ENCODE measurements at regions not wholly inside any gene's neighbourhood (a gene's known extent, or its start where the extent isn't known, plus 50 kb on each side); places are given as distances from the start of the nearest gene placed in this dataset.
A peak's percentile ranks its signal among the peaks of the same experiment; 100 is the strongest.

DNA sequence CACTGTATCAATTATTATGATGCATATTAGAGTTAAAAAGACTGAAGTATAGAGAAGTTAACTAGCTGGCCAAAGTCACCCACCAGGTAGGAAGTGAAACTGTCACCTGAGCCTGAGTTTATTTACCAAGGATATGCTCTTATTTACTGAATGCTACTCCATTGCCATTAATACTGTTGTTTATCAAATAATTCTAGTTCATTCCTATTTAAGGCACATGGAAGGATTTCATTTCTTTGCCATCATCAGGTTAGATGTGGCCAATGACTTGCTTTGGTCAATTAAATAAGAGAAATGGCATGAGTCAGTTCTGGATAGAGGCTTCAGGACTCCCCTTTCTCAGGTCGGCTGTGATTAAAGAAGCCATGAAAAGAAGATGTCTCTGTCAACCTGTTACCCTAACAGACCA lies 169.6 kb downstream of the KCNJ2 start:
- DNase-seq (no peak), ATAC-seq (no peak)
- Histone ChIP-seq H3K36me3 (no peaks in the 10 kb centered on the region), H3K9me3 (no peaks in the 10 kb centered on the region), H3K27me3 (no peaks in the 10 kb centered on the region), H3K27ac (no peak overlapping the region), H3K4me3 (no peak overlapping the region), H3K4me1 (no peaks in the 10 kb centered on the region)
- 38% methylated on average over 1 of the region's 1 CpG for WGBS (ENCODE audit: insufficient coverage, low coverage, low lambda C conversion rate, missing lambda C conversion rate)
- TF ChIP-seq, protein P1, sequence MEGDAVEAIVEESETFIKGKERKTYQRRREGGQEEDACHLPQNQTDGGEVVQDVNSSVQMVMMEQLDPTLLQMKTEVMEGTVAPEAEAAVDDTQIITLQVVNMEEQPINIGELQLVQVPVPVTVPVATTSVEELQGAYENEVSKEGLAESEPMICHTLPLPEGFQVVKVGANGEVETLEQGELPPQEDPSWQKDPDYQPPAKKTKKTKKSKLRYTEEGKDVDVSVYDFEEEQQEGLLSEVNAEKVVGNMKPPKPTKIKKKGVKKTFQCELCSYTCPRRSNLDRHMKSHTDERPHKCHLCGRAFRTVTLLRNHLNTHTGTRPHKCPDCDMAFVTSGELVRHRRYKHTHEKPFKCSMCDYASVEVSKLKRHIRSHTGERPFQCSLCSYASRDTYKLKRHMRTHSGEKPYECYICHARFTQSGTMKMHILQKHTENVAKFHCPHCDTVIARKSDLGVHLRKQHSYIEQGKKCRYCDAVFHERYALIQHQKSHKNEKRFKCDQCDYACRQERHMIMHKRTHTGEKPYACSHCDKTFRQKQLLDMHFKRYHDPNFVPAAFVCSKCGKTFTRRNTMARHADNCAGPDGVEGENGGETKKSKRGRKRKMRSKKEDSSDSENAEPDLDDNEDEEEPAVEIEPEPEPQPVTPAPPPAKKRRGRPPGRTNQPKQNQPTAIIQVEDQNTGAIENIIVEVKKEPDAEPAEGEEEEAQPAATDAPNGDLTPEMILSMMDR (IDR thresholded peaks at IDR 0.05), result no peak
- intact Hi-C loops (cut with DNase I), result no loop called here

DNA sequence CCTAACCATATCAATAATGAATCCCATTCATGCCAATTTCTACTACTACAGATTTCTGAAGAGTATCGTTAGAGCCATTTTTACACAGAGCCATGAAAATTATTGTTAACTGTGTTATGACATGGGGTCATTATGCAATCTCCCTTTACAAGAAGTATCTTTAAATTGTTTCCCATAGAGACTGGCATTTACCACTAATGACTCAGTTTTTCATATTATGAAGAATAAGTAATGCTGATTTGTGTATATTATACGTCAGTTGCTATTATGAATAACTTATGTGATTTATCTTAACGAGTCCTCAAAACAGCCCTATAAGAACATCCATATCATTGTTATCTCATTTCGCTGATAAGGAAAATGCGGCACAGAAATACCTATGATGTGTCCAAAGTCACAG lies 173.8 kb downstream of the KCNJ2 start:
- H3K4me1 ChIP-seq, result no peaks in the 10 kb centered on the region
- no peaks in the 10 kb centered on the region for H3K9me3 ChIP-seq
- ATAC-seq (no peak), DNase-seq (no peak)
- no peak overlapping the region for H3K27ac ChIP-seq
- no peaks in the 10 kb centered on the region for H3K36me3 ChIP-seq
- intact Hi-C loops (cut with DNase I), result no loop called here
- no peaks in the 10 kb centered on the region for H3K27me3 ChIP-seq
- 65% methylated on average over 5 of the region's 5 CpGs for WGBS (ENCODE audit: insufficient coverage, low coverage, low lambda C conversion rate, missing lambda C conversion rate)
- TF ChIP-seq POLR2A (IDR thresholded peaks at IDR 0.05), result no peak
- TF ChIP-seq, protein P1 (IDR thresholded peaks at IDR 0.05), result no peak
- no peak overlapping the region for H3K4me3 ChIP-seq

DNA sequence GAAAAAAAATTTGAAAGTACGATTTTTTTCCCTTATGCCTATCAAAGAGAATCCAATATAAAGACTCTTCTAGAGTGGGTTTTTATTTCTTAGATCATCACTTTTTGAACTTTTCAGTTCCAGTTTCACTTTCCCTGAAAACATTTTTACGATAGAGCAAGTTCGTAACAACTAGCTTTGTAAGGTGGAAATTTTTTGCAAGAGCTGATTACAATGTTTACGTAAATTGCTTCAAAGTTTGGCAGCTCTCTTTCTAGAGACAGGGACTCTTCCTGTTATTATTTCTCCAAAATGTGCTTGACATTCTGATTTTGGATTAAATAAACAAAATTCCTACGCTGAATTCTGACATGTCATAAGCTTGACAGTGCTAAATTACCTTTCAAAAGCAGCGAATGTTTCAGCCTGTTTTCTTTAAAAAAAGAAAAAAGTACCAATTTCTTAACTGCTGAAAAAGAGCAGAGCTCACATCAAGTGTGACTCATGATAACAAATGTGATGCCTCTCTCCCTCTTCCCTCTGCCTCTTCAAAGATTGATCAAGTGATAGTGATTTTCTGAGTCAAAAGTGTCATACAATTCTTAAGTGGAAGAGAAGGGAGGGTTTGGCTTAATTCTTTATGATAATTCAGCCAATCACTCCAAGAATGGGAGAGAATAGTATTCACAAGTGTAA lies 175.2 kb downstream of the KCNJ2 start:
- ATAC-seq (peak; percentile 38 to 78 (median 58)), DNase-seq (no peak)

DNA sequence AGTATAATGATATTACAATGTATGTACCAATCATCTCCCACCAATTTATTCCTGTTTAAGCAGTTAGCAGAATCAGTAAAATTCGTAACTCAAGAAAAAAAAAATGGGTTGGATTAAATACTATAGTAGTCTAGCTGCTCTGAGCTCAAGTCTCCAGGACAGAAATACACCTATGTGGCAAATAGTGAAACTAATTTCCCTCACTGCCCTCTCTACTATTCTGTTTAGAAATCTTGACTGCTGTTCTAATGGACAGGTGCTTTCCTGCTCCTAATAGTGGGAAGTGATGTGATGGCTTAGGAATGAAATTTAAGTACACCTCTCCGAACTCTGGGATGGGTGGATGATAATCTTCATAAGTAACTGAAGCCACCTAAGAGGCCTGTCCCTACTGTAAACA lies 175.7 kb downstream of the KCNJ2 start:
- DNase-seq (no peak), ATAC-seq (peak in 2 of 4 donors; percentile 17 to 41)
- no peaks in the 10 kb centered on the region for H3K4me1 ChIP-seq
- WGBS (ENCODE audit: insufficient coverage, low coverage, low lambda C conversion rate, missing lambda C conversion rate), result 50% methylated on average over 2 of the region's 2 CpGs
- no peak overlapping the region for H3K27ac ChIP-seq
- TF ChIP-seq, protein P1 (IDR thresholded peaks at IDR 0.05), result no peak
- TF ChIP-seq POLR2A (IDR thresholded peaks at IDR 0.05), result no peak
- no peak overlapping the region for H3K4me3 ChIP-seq
- H3K9me3 ChIP-seq, result no peaks in the 10 kb centered on the region
- intact Hi-C loops (cut with DNase I), result no loop called here
- H3K36me3 ChIP-seq, result no peaks in the 10 kb centered on the region
- H3K27me3 ChIP-seq, result no peaks in the 10 kb centered on the region

More for the DNA sequence above, 175.2 kb downstream of the KCNJ2 start:
- Histone ChIP-seq H3K4me3 (peak overlapping the region in 2 of 3 donors; percentile 26 to 27), H3K4me1 (no peaks in the 10 kb centered on the region), H3K27ac (no peak overlapping the region), H3K27me3 (no peaks in the 10 kb centered on the region), H3K36me3 (no peaks in the 10 kb centered on the region), H3K9me3 (no peaks in the 10 kb centered on the region)
- intact Hi-C loops (cut with DNase I), result no loop called here
- 9% methylated on average over 6 of the region's 6 CpGs for WGBS (ENCODE audit: insufficient coverage, low coverage, low lambda C conversion rate, missing lambda C conversion rate)
- TF ChIP-seq POLR2A (IDR thresholded peaks at IDR 0.05), result no peak
- TF ChIP-seq, protein P1 (IDR thresholded peaks at IDR 0.05), result no peak
